GM10266 (cell line): ENCODE measurements at regions not wholly inside any gene's neighbourhood (a gene's known extent, or its start where the extent isn't known, plus 50 kb on each side); places are given as distances from the start of the nearest gene placed in this dataset.
A peak's percentile ranks its signal among the peaks of the same experiment; 100 is the strongest.

Experiments used
- DNase-seq: peaks from one replicate; pipeline ENCODE4 v3.0.0; 2012; ENCODE audit errors: extremely low spot score
- TF ChIP-seq, protein P1 (sequence below): IDR thresholded peaks from 2 replicates; pipeline ENCODE4 v1.5.1; 2012; ENCODE audit warnings: mild to moderate bottlenecking, low read depth; ENCODE audit not compliant: control insufficient read depth, insufficient read depth; ENCODE audit errors: missing control alignments

DNA sequence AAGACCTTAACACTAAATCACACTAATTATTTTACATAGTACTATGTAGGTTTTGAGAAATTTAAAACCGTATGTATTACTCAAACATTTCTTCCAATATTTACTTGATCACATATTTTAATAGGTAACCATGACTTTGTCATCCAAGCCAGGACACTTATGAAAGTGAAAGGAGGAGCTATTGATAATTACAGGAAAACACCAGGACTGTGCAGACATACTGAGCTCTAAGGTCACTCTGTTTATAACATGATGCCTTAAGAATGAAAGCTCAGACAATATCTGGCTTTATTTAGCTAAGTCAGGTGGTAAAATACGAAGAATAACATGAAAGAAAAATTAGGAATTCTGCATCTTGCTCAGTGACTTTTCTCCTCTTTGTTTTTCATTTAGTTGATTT, 216.0 kb upstream of the NANOGP8 start:
- TF ChIP-seq, protein P1, sequence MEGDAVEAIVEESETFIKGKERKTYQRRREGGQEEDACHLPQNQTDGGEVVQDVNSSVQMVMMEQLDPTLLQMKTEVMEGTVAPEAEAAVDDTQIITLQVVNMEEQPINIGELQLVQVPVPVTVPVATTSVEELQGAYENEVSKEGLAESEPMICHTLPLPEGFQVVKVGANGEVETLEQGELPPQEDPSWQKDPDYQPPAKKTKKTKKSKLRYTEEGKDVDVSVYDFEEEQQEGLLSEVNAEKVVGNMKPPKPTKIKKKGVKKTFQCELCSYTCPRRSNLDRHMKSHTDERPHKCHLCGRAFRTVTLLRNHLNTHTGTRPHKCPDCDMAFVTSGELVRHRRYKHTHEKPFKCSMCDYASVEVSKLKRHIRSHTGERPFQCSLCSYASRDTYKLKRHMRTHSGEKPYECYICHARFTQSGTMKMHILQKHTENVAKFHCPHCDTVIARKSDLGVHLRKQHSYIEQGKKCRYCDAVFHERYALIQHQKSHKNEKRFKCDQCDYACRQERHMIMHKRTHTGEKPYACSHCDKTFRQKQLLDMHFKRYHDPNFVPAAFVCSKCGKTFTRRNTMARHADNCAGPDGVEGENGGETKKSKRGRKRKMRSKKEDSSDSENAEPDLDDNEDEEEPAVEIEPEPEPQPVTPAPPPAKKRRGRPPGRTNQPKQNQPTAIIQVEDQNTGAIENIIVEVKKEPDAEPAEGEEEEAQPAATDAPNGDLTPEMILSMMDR = no peak

DNA sequence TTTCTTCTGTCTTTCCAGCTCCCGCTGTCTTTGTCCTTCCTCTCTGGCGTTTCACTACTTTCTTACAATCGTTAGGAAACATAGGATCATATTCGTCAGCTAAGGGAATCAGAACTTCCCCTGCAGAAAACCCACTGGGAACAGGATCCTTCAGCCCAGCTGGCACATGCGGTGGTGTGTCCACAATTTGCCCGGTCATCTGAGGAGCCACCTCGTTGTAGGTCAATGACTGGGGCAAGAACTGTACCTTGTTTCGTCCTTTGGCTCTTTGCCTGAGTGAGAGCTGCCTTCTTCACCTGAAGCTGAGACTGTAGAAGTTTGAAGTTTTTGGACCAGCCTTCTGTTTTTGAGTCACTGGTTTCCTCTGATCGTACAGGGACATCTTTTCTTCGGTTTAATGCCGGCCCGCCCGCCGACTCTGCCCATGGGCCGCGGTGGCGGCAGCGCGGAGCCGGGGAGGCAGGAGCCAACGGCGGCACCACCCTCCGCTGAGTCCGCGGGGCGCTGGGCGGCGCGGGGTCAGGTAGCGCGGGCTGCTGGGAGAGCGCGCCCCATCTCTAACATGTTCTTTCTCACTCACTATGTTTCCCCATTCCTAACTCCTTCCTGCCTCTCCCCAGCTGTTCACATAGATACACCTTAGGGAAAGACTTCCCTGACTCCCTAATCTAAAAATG, 214.1 kb upstream of the NANOGP8 start:
- no peak for DNase-seq
- TF ChIP-seq, protein P1 = no peak

More for the DNA sequence above, 216.0 kb upstream of the NANOGP8 start:
- DNase-seq = no peak

DNA sequence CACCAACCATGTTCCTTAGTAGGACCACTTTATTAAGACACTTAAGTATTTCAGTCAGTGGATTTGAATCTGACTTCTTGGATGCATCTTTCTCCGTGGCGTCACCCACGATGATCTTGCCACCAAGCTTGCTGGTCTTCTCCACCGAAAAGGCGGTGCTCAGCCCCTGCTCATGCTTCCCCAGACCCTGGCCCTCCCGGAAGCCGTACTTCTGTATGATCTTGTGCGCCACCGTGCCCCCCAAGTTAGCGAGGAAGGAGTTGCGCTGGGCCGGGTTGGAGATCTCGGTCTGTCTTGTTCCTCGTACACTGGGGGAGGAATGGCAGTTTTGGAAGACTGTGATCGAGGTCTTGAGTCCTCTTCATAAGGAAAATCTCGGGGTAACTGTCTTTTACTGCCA, 213.4 kb upstream of the NANOGP8 start:
- TF ChIP-seq, protein P1 = no peak
- no peak for DNase-seq

DNA sequence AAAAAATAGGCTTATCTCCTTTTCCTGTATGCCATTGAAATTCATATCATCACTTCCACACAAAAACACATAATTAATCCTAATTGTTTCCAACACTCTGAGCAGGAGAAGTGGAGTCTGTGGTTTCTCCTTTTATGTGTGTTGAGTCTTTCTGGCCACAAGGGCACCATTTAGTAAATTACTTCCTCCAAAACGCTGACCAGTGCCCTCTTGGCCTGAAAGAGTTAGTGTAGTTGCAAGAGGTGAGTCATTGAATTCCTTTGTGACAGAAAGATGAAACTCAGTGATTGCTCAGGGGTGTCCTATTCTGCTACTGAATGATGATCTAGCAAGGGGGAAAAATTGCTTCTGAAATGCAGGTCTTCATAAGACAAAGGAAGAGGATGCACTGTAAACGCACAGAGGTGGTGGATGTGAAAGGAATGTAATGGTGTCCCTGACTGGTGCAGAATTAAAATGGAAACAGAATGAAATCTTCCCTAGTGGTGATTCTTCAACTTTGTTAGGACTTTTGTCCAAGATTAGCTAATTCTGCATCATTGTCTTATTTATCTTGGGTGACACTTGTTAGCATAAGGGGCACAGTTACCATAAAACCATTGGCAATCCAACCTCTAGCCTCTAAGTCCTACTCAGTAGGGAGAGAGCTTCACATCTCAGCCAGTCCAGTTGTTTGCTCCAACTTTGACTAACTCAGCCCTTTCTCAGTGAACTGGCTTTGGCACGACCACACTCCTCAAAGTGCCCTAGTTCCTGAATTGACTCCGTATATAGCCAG, 208.4 kb upstream of the NANOGP8 start:
- no peak for DNase-seq
- TF ChIP-seq, protein P1 = no peak

DNA sequence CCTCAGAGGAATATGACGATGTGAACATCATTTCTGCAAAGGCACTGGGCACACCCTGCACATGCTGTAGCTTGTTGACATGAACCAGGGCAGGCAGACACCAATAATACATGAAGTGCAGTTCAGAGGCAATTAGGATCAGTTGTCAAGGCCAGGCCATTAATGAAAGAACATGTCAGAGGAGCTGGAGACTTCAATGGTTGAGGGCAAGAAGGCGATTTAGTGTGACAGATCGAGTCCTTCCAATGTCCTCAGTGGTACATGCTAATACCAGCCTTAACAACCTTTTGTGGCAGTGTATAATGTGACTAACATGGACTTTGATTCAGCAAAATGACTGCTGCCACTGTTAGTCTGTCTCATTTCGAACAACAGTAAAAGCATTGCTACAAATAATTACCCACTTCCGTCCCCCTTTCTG, 205.2 kb upstream of the NANOGP8 start:
- TF ChIP-seq, protein P1 = no peak

DNA sequence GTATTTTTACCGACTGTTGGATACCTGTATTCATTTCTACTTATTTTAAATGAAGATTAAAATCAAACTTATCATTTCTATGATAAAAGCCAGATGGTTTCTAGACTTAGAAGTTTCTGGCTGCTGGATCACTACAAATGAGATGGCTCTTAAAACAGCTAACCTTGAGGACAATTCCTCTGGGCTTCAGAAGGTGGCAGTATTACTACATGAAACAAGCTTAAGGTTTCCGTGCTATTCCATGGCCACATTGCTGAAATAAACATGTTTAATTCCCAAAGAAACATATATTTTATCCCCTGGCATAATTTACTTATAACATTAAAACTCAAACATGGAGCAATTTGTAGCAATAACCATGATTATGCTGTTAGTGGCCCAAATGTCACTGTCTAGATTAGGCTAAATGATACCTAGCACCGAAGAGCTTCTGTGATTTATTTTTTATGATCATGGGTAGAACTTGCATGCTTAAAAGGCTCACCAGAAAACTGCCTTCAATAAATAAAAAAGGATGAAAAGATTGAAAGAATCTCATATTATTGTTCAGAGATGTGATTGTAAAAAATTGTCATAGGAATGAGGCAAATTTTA, 204.0 kb upstream of the NANOGP8 start:
- TF ChIP-seq, protein P1 = peak; percentile 66
- peak; percentile 45 for DNase-seq

More for the DNA sequence above, 205.2 kb upstream of the NANOGP8 start:
- DNase-seq = no peak
